ENCODE measurements at regions not wholly inside any gene's neighbourhood (a gene's known extent, or its start where the extent isn't known, plus 50 kb on each side); places are given as distances from the start of the nearest gene placed in this dataset.
A peak's percentile ranks its signal among the peaks of the same experiment; 100 is the strongest.
"Not testable (repeated sequence)": the region's sequence is repeated elsewhere in the genome, so short reads cannot be mapped to it uniquely, and the experiment has no call there.

DNA sequence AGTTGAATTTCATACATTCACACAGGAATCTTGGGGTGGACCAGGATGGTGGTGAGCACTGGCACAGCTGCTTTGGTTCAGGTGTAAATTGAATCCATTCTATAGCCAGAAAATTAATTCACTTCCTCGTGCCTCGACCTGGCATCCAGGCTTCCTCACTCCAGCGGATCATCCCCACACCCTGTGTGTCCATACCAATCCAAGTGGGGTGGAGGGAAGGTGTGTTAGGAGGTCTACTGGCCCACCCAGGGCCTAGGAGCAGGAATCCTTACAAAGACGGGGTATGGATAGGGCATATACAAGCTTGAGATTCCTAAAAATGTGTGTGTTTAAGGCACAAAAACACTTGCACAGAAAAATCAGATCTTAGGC lies 81.8 kb upstream of the SLC24A3 start:
- no peaks in the 10 kb centered on the region for H3K4me1 ChIP-seq (ENCODE audit: insufficient read depth, poor library complexity, severe bottlenecking)
- no peaks in the 10 kb centered on the region for H3K9me3 ChIP-seq (ENCODE audit: severe bottlenecking)
- H3K36me3 ChIP-seq (ENCODE audit: low read depth): no peaks in the 10 kb centered on the region
- H3K27ac ChIP-seq (ENCODE audit: poor library complexity, severe bottlenecking): no peak overlapping the region
- no peaks in the 10 kb centered on the region for H3K27me3 ChIP-seq (ENCODE audit: insufficient read depth, poor library complexity, severe bottlenecking)
- TF ChIP-seq, protein P1, sequence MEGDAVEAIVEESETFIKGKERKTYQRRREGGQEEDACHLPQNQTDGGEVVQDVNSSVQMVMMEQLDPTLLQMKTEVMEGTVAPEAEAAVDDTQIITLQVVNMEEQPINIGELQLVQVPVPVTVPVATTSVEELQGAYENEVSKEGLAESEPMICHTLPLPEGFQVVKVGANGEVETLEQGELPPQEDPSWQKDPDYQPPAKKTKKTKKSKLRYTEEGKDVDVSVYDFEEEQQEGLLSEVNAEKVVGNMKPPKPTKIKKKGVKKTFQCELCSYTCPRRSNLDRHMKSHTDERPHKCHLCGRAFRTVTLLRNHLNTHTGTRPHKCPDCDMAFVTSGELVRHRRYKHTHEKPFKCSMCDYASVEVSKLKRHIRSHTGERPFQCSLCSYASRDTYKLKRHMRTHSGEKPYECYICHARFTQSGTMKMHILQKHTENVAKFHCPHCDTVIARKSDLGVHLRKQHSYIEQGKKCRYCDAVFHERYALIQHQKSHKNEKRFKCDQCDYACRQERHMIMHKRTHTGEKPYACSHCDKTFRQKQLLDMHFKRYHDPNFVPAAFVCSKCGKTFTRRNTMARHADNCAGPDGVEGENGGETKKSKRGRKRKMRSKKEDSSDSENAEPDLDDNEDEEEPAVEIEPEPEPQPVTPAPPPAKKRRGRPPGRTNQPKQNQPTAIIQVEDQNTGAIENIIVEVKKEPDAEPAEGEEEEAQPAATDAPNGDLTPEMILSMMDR (IDR thresholded peaks at IDR 0.05; ENCODE audit: poor library complexity, severe bottlenecking): no peak
- no peak overlapping the region for H3K4me3 ChIP-seq (ENCODE audit: severe bottlenecking)
- DNase-seq (ENCODE audit: low spot score): no peak
- ATAC-seq (ENCODE audit: low read depth): no peak

DNA sequence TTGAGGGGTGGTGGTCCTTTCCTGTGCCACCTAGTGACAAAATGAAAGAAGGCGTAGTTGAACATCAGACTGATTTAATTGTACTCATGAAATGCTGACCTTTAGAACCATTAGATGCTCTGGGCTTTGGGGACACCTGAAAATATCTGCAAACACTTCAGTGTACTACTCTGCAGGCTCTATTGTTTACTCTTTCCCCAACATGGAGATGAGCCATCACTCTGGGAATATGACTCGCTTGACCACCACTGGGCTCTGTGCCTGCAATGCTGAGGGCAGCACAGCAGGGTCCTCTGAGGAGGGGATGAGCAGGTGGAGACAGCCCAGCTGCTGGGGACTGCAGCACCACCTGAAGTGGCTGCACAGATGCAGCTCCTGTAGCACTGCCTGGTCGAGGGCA lies 74.8 kb upstream of the SLC24A3 start:
- Histone ChIP-seq H3K27me3 (ENCODE audit: insufficient read depth, poor library complexity, severe bottlenecking) (no peaks in the 10 kb centered on the region), H3K36me3 (ENCODE audit: low read depth) (no peaks in the 10 kb centered on the region), H3K27ac (ENCODE audit: poor library complexity, severe bottlenecking) (no peak overlapping the region), H3K4me3 (ENCODE audit: severe bottlenecking) (no peak overlapping the region), H3K4me1 (ENCODE audit: insufficient read depth, poor library complexity, severe bottlenecking) (no peaks in the 10 kb centered on the region), H3K9me3 (ENCODE audit: severe bottlenecking) (no peaks in the 10 kb centered on the region)
- ATAC-seq (ENCODE audit: low read depth) (peak; percentile 12; the same call in 1 of the 3 replicates), DNase-seq (ENCODE audit: low spot score) (no peak)
- TF ChIP-seq, protein P1 (IDR thresholded peaks at IDR 0.05; ENCODE audit: poor library complexity, severe bottlenecking): no peak

DNA sequence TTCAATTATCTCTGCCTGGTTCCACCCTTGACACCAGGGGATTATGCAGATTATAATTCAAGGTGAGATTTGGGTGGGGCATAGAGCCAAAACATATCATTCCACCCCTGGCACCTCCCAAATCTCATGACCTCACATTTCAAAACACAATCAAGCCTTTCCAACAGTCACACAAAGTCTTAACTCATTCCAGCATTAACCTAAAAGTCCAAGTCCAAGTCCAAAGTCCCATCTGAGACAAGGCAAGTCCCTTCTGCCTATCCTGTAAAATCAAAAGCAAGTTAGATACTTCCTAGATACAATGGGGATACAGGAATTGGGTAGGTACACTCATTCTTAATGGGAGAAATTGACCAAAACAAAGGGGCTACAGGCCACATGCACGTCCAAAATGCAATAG lies 73.7 kb upstream of the SLC24A3 start:
- ATAC-seq (ENCODE audit: low read depth) (no peak), DNase-seq (ENCODE audit: low spot score) (no peak)
- H3K27ac ChIP-seq (ENCODE audit: poor library complexity, severe bottlenecking): no peak overlapping the region
- TF ChIP-seq, protein P1 (IDR thresholded peaks at IDR 0.05; ENCODE audit: poor library complexity, severe bottlenecking): no peak
- no peaks in the 10 kb centered on the region for H3K36me3 ChIP-seq (ENCODE audit: low read depth)
- H3K4me3 ChIP-seq (ENCODE audit: severe bottlenecking): no peak overlapping the region
- H3K4me1 ChIP-seq (ENCODE audit: insufficient read depth, poor library complexity, severe bottlenecking): no peaks in the 10 kb centered on the region
- H3K27me3 ChIP-seq (ENCODE audit: insufficient read depth, poor library complexity, severe bottlenecking): no peaks in the 10 kb centered on the region
- H3K9me3 ChIP-seq (ENCODE audit: severe bottlenecking): no peaks in the 10 kb centered on the region

DNA sequence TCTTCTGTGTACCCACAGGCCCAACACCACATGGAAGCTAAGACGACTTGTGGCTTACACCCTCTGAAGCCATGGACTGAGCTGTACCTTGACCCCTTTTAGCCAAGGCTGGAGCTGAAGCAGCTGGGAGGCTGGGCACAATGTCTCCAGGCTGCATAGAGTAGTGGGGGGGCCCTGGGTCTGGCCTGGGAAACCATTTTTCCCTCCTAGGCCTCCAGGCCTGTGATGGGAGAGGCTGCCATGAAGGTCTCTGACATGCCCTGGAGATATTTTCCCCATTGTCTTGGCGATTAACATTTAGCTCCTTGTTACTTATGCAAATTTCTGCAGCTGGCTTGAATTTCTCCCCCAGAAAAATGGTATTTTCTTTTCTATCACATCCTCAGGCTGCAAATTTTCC lies 72.9 kb upstream of the SLC24A3 start:
- not testable (repeated sequence) for H3K4me1 ChIP-seq (ENCODE audit: insufficient read depth, poor library complexity, severe bottlenecking); H3K36me3 ChIP-seq (ENCODE audit: low read depth); H3K4me3 ChIP-seq (ENCODE audit: severe bottlenecking); H3K27ac ChIP-seq (ENCODE audit: poor library complexity, severe bottlenecking); H3K27me3 ChIP-seq (ENCODE audit: insufficient read depth, poor library complexity, severe bottlenecking); H3K9me3 ChIP-seq (ENCODE audit: severe bottlenecking); ATAC-seq (ENCODE audit: low read depth); DNase-seq (ENCODE audit: low spot score)

DNA sequence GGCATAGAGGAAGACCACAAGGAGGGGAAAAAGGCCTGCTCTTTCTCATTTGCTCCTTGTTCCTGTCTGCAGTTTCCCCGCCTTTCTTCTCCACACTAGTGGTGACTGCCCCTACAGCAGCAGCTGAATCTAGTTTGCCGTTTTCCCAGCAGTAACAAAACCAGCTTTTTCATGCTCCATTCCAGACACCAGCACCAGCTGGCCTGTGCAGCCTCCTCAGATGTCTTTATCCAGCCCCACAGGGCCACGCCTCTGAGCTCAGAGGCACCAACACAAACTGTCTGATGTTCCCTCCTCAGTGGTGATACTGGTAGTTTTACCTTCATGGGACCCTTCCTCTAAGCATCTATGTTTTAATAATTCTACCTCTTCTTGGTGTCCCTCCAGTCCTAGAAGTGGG lies 70.4 kb upstream of the SLC24A3 start:
- H3K27ac ChIP-seq (ENCODE audit: poor library complexity, severe bottlenecking): no peak overlapping the region
- no peak for DNase-seq (ENCODE audit: low spot score)
- TF ChIP-seq, protein P1 (IDR thresholded peaks at IDR 0.05; ENCODE audit: poor library complexity, severe bottlenecking): no peak
- no peaks in the 10 kb centered on the region for H3K9me3 ChIP-seq (ENCODE audit: severe bottlenecking)
- no peaks in the 10 kb centered on the region for H3K4me1 ChIP-seq (ENCODE audit: insufficient read depth, poor library complexity, severe bottlenecking)
- no peaks in the 10 kb centered on the region for H3K36me3 ChIP-seq (ENCODE audit: low read depth)
- no peak for ATAC-seq (ENCODE audit: low read depth)
- no peak overlapping the region for H3K4me3 ChIP-seq (ENCODE audit: severe bottlenecking)
- H3K27me3 ChIP-seq (ENCODE audit: insufficient read depth, poor library complexity, severe bottlenecking): no peaks in the 10 kb centered on the region
